Endothelial cell of umbilical vein (primary cell): ENCODE measurements at regions not wholly inside any gene's neighbourhood (a gene's known extent, or its start where the extent isn't known, plus 50 kb on each side); places are given as distances from the start of the nearest gene placed in this dataset.

ENCODE experiments used
- BruUV-seq: library from RNA; stranded (reverse); fragments of 400-500 nt; replicated peaks from 2 replicates; lab custom pipeline; 2021; lab: Mats Ljungman, UMichigan
- CTCF ChIA-PET: fragments of 300-600, 350-600 bp; sonication (Branson Sonifier 250); formaldehyde crosslinking; loops from one replicate; lab custom pipeline; 2021; ENCODE audit warnings: antibody characterized with exemption, inconsistent platforms; lab: Charles Lee
- POLR2A ChIA-PET: fragments of 300-600, 350-600 bp; sonication (Branson Sonifier 250); formaldehyde crosslinking; loops from one replicate; lab custom pipeline; 2021; ENCODE audit warnings: antibody characterized with exemption, inconsistent platforms; lab: Charles Lee
- DNase-seq: peaks from one replicate; pipeline ENCODE4 v3.0.0-alpha.2; 2011; ENCODE audit warnings: low read depth, low spot score
- FAIRE-seq: peaks from 2 replicates; lab custom pipeline; 2011; peaks lifted over from hg19 to GRCh38; lab: Jason Lieb, UNC
- H2AFZ ChIP-seq: 2 replicates; pipeline ENCODE4 v1.6.0; 2012; ENCODE audit warnings: low read depth, low read length, control low read depth, inconsistent platforms
- H3K27ac ChIP-seq: 2 replicates; pipeline ENCODE4 v1.5.1; 2011; ENCODE audit warnings: low read depth, mild to moderate bottlenecking, control low read depth, low read length, moderate library complexity; ENCODE audit not compliant: insufficient read depth
- H3K27me3 ChIP-seq, 2 experiments: 2 replicates each; pipeline versions ENCODE4 v1.6.0 to v1.6.1; 2011; ENCODE audit warnings: low read length in 2 of 2, mixed read lengths in 1 of 2; ENCODE audit not compliant: control insufficient read depth in 2 of 2, insufficient read depth in 2 of 2
- H3K36me3 ChIP-seq, 2 experiments: 2 replicates in 1 of 2; 3 replicates in 1 of 2; pipeline ENCODE4 v1.5.1; 2011; ENCODE audit warnings: low read length in 2 of 2, mild to moderate bottlenecking in 1 of 2, moderate library complexity in 1 of 2; ENCODE audit not compliant: control insufficient read depth in 2 of 2, insufficient read depth in 2 of 2; ENCODE audit errors: extremely low read depth in 1 of 2
- H3K4me1 ChIP-seq: 3 replicates; pipeline ENCODE4 v1.5.1; 2011; ENCODE audit warnings: mild to moderate bottlenecking, low read length; ENCODE audit not compliant: control insufficient read depth, insufficient read depth; ENCODE audit errors: extremely low read depth
- H3K4me2 ChIP-seq: 2 replicates; pipeline ENCODE4 v1.6.1; 2011; ENCODE audit warnings: low read length, control low read depth, mixed read lengths; ENCODE audit not compliant: insufficient read depth
- H3K4me3 ChIP-seq, 3 experiments: fragments of 200-600 bp in 1 of 3; sonication (generic), shearing (Covaris generic) in 1 of 3; replicated peaks in 1 of 3; 2 replicates each; pipeline ENCODE4 v1.5.1; 2011 to 2016; ENCODE audit warnings: control low read depth in 3 of 3, low read length in 3 of 3, mild to moderate bottlenecking in 2 of 3, inconsistent platforms in 1 of 3, low read depth in 1 of 3, moderate library complexity in 1 of 3; ENCODE audit not compliant: insufficient read depth in 1 of 3
- H3K79me2 ChIP-seq: 2 replicates; pipeline ENCODE4 v1.6.0; 2012; ENCODE audit warnings: low read length, inconsistent platforms; ENCODE audit not compliant: control insufficient read depth, insufficient read depth
- H3K9ac ChIP-seq: replicated peaks from 2 replicates; pipeline ENCODE3; 2011; ENCODE audit warnings: low read length, control low read depth; ENCODE audit not compliant: insufficient read depth; ENCODE audit errors: extremely low read depth
- H3K9me1 ChIP-seq: replicated peaks from 3 replicates; pipeline ENCODE4 v1.6.0; 2011; ENCODE audit warnings: mild to moderate bottlenecking, low read length; ENCODE audit not compliant: control insufficient read depth, insufficient read depth; ENCODE audit errors: extremely low read depth
- H3K9me3 ChIP-seq: replicated peaks from 2 replicates; pipeline ENCODE4 v1.5.1; 2012; ENCODE audit warnings: low read length, inconsistent platforms; ENCODE audit not compliant: control insufficient read depth, insufficient read depth
- H4K20me1 ChIP-seq: replicated peaks from 2 replicates; pipeline ENCODE3; 2011; ENCODE audit warnings: mild to moderate bottlenecking, low read length; ENCODE audit not compliant: control insufficient read depth, insufficient read depth; ENCODE audit errors: extremely low read depth
- EZH2 ChIP-seq: IDR thresholded peaks from 2 replicates; pipeline ENCODE4 v1.6.1; 2012; ENCODE audit warnings: borderline replicate concordance, low read depth, mild to moderate bottlenecking, moderate library complexity, low read length, inconsistent platforms; ENCODE audit not compliant: severe bottlenecking
- FOS ChIP-seq: IDR thresholded peaks from 2 replicates; pipeline ENCODE4 v1.6.1; 2011; ENCODE audit warnings: mild to moderate bottlenecking, low read length, moderate library complexity, borderline replicate concordance; ENCODE audit not compliant: insufficient read depth
- GATA2 ChIP-seq: IDR thresholded peaks from 2 replicates; pipeline ENCODE4 v1.7.0; 2011; ENCODE audit warnings: low read depth, mild to moderate bottlenecking, moderate library complexity, mixed read lengths, low read length; ENCODE audit not compliant: insufficient read length, insufficient read depth
- JUN ChIP-seq: IDR thresholded peaks from 2 replicates; pipeline ENCODE4 v1.6.1; 2011; ENCODE audit warnings: borderline replicate concordance, low read depth; ENCODE audit not compliant: insufficient read length, insufficient read depth
- MAX ChIP-seq: IDR thresholded peaks from 2 replicates; pipeline ENCODE4 v1.6.1; 2011; ENCODE audit not compliant: insufficient read depth, insufficient read length
- POLR2A ChIP-seq: IDR thresholded peaks from 2 replicates; pipeline ENCODE4 v1.6.1; 2012; ENCODE audit warnings: low read depth, mild to moderate bottlenecking, control low read depth, low read length
- POLR2AphosphoS5 ChIP-seq: IDR thresholded peaks from 2 replicates; pipeline ENCODE4 v1.6.1; 2012; ENCODE audit warnings: low read depth, mild to moderate bottlenecking, control low read depth, low read length, moderate library complexity; ENCODE audit not compliant: insufficient read depth
- dilution Hi-C: fragments of 300-500 bp; cut with MboI; formaldehyde crosslinking; loops from one replicate; pipeline ENCODE4 v1.15.0; 2019; ENCODE audit warnings: low sequenced_read_pairs; ENCODE audit not compliant: extremely low pct_ligation_motif_present
- intact Hi-C: fragments of 100-400 bp; cut with micrococcal nuclease; formaldehyde crosslinking; loops from one replicate; pipeline ENCODE4 v1.10.0; 2022

DNA sequence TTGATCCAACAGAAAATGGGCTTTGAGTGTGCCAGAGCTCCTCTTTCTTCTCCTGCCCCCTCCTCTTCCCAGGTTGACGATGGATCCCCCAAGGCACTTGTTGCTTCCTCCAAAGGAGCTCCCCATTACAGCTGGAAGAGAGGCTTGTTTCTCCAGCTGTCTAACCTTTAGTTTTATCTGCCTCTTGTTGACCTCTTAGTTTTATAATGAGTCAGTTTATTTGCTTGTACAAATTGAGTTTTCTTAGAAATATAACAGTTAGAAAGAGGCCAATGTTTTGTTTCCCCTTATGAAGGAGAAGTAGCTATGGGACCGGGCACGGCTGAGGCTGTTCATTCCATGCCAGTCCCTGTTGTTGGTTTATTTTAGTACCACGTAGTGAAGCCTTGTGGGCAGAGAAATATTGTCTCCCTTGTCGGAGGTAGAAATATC, 158.2 kb downstream of the SPRY1 start:
- Histone ChIP-seq H3K79me2 (no peaks in the 10 kb centered on the region), H4K20me1 (no peaks in the 10 kb centered on the region), H3K27ac (no peak overlapping the region), H3K27me3 (peaks cover 32 to 47% of the 10 kb centered on the region in 2 experiments), H3K4me3 (no peak overlapping the region), H3K36me3 (no peaks in the 10 kb centered on the region), H3K4me1 (peaks cover 24% of the 10 kb centered on the region), H3K9ac (peak overlapping the region; percentile 2), H3K9me1 (no peaks in the 10 kb centered on the region), H2AFZ (no peak overlapping the region), H3K9me3 (no peaks in the 10 kb centered on the region), H3K4me2 (peak overlapping the region; percentile 39)
- CTCF ChIA-PET = interaction anchor here (1.0 to 1.8 kb wide), 9 partner anchors 9 to 450 kb away, joined by 3 to 24 read pairs (median 5); no protein-coding TSS in a partner anchor
- no TSS peak for BruUV-seq
- TF ChIP-seq FOS = no peak
- no peak for TF ChIP-seq GATA2
- no peak for TF ChIP-seq MAX
- no peak for TF ChIP-seq EZH2
- intact Hi-C loops (loop anchor here (1.0 to 10.0 kb wide), 7 partner anchors 49 to 707 kb away; no protein-coding TSS in a partner anchor), dilution Hi-C loops (no loop called here)
- DNase-seq (peak; percentile 80), FAIRE-seq (no peak)
- POLR2A ChIA-PET = no interaction called here

- Histone ChIP-seq H3K27ac (no peak overlapping the region), H3K36me3 (no peaks in the 10 kb centered on the region), H2AFZ (no peak overlapping the region), H3K27me3 (peaks cover 32 to 50% of the 10 kb centered on the region in 2 experiments), H3K9me3 (no peaks in the 10 kb centered on the region), H3K4me3 (no peak overlapping the region), H3K4me2 (peak overlapping the region; percentile 39), H3K9ac (peak overlapping the region; percentile 2), H3K4me1 (peaks cover 29% of the 10 kb centered on the region), H3K79me2 (no peaks in the 10 kb centered on the region), H3K9me1 (no peaks in the 10 kb centered on the region), H4K20me1 (no peaks in the 10 kb centered on the region)
- POLR2A ChIA-PET = no interaction called here
- DNase-seq (peak; percentile 97), FAIRE-seq (peak; percentile 98)
- dilution Hi-C loops = no loop called here
- intact Hi-C loops = loop anchor here (1.0 to 10.0 kb wide), 7 partner anchors 49 to 707 kb away; no protein-coding TSS in a partner anchor
- CTCF ChIA-PET = interaction anchor here (1.0 to 1.8 kb wide), 9 partner anchors 9 to 450 kb away, joined by 3 to 24 read pairs (median 5); no protein-coding TSS in a partner anchor
- peak; percentile 67 for TF ChIP-seq GATA2
- peak; percentile 96 for TF ChIP-seq POLR2AphosphoS5
- TF ChIP-seq FOS = no peak
- no peak for TF ChIP-seq EZH2
- TF ChIP-seq MAX = no peak
- no peak for TF ChIP-seq POLR2A
- TF ChIP-seq JUN = no peak
- BruUV-seq = no TSS peak
These were observed 158.7 kb downstream of the SPRY1 start for GRCh38 chr4:123555233-123555806.
